Muscle of leg (tissue), 3 donors: ENCODE measurements at regions not wholly inside any gene's neighbourhood (a gene's known extent, or its start where the extent isn't known, plus 50 kb on each side); places are given as distances from the start of the nearest gene placed in this dataset.
A peak's percentile ranks its signal among the peaks of the same experiment; 100 is the strongest.

Source experiments
- DNase-seq: peaks from one replicate; pipeline ENCODE4 v3.0.0; 2013
- H3K27ac ChIP-seq: one replicate; pipeline ENCODE4 v1.5.1; 2013; ENCODE audit warnings: mild to moderate bottlenecking, low read length, control low read depth
- H3K27me3 ChIP-seq: one replicate; pipeline ENCODE4 v1.6.1; 2013; ENCODE audit warnings: low read length; ENCODE audit not compliant: control insufficient read depth, insufficient read depth
- H3K36me3 ChIP-seq: one replicate; pipeline ENCODE4 v1.6.1; 2013; ENCODE audit warnings: low read length; ENCODE audit not compliant: control insufficient read depth, insufficient read depth
- H3K4me1 ChIP-seq: one replicate; pipeline ENCODE4 v1.6.1; 2013; ENCODE audit warnings: low read length; ENCODE audit not compliant: control insufficient read depth, insufficient read depth
- H3K4me3 ChIP-seq: one replicate; pipeline ENCODE4 v1.5.1; 2013; ENCODE audit warnings: low read length, control low read depth
- H3K9me3 ChIP-seq: replicated peaks from 2 replicates; pipeline ENCODE4 v1.6.1; 2013; ENCODE audit warnings: low read depth, low read length; ENCODE audit not compliant: control insufficient read depth
- WGBS: methylation state at CpG from one replicate; pipeline ENCODE4 v1.1.5; 2013; ENCODE audit warnings: missing lambda C conversion rate; ENCODE audit not compliant: insufficient coverage; 5-methylcytosine and 5-hydroxymethylcytosine counted together

DNA sequence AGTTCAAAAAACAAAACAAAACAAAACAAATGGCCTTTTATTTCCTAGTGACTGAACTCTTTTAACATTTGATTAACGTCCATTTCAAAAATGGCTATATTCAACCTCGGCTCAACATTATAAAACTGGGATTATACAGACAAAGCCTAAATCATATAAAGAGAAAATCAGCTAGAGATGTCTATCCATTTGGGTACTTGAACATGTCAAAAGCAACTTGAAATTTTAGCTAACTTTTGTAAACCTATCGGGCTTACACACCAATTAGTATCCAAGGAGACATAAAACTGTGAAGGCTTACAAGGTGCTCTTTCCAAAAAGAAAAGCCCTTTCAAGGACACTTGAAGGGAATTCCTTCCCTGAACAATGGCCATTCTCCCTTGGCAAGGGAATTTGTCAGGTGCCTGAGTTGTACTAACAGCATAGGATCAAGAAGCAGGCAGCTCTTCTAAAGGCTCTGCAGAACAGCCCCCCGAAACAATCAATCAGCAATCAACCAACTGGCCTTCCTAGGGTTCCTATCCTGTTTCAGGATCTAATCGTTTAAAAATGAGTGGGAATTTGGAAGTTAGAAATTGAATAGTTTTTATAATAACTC is 633.7 kb upstream of the HTR2C start:
- H3K36me3 ChIP-seq = no peaks in the 10 kb centered on the region
- peaks cover 3% of the 10 kb centered on the region for H3K9me3 ChIP-seq
- no peak overlapping the region for H3K4me3 ChIP-seq
- H3K4me1 ChIP-seq = no peaks in the 10 kb centered on the region
- no peak overlapping the region for H3K27ac ChIP-seq
- no peaks in the 10 kb centered on the region for H3K27me3 ChIP-seq
- WGBS = 67% methylated on average over 1 of the region's 5 CpGs
- no peak for DNase-seq

DNA sequence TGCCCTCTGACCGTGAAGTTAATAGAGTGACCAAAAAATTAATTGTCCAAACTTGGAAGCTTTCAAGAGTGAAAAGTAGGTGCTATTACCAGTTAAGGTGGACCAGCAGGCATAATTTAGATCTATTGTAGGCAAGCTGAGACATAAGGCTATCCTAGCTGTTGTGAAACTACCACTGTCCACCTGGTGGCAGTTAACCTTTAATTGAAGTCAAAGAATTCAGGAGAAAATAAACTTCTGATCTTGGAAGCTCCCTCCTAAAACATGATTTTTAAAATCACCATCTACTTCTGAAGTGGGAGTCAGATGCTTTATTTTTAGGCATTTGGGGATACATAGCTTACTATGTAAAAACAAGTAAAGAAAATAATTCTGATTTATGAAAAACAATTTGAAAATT is 636.3 kb upstream of the HTR2C start:
- H3K27ac ChIP-seq = no peak overlapping the region
- no peak for DNase-seq
- no peaks in the 10 kb centered on the region for H3K27me3 ChIP-seq

DNA sequence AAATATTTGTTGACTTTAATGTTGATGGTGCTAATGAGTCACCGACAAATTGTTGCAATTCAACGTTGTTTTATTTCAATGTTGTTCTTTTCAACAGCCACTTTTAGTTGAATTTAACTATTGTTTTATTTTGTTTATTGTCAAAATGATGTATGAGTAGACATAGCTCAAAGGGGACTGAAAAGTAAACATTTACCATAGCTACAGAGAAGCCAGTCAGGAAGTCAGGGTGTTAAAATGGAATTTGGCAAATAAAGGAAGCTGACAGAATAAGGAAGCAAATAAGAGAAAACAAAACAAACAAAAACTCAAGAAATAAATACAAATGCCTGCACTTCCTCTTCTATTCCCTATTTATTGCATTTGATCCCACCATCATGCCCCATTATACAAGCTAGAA is 648.4 kb upstream of the HTR2C start:
- no CpG with 5 or more reads among the region's 2 CpGs for WGBS
- no peak for DNase-seq

More for the DNA sequence above, 636.3 kb upstream of the HTR2C start:
- H3K36me3 ChIP-seq = no peaks in the 10 kb centered on the region
- H3K4me3 ChIP-seq = no peak overlapping the region
- H3K4me1 ChIP-seq = no peaks in the 10 kb centered on the region
- H3K9me3 ChIP-seq = peaks cover 3% of the 10 kb centered on the region
- WGBS = no CpG with 5 or more reads among the region's 1 CpG

DNA sequence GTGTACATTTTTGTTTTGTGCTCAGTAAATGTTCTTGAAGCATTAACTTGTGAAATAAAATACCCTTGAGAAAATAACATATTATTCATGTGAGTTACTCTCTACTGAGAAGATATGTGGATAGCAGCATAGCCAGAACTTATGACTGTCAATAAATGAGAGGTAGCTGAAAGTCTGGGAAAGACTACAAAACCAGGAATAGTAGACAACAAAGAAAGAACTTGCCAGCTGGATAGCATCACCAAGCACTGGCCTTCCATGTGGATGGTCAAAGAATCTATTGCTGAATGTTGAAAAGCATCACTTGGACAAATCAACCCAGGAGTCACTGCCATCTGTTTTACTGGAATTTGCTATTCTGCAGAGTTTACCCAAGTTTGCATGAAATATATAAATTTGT is 650.0 kb upstream of the HTR2C start:
- Histone ChIP-seq H3K4me1 (no peaks in the 10 kb centered on the region), H3K4me3 (no peak overlapping the region), H3K36me3 (no peaks in the 10 kb centered on the region), H3K27ac (no peak overlapping the region), H3K9me3 (no peaks in the 10 kb centered on the region), H3K27me3 (peaks cover 5% of the 10 kb centered on the region)
- DNase-seq = peak; percentile 54

More for the DNA sequence above, 648.4 kb upstream of the HTR2C start:
- no peaks in the 10 kb centered on the region for H3K27me3 ChIP-seq
- H3K9me3 ChIP-seq = no peaks in the 10 kb centered on the region
- no peak overlapping the region for H3K27ac ChIP-seq
- no peaks in the 10 kb centered on the region for H3K4me1 ChIP-seq
- no peaks in the 10 kb centered on the region for H3K36me3 ChIP-seq
- H3K4me3 ChIP-seq = no peak overlapping the region

DNA sequence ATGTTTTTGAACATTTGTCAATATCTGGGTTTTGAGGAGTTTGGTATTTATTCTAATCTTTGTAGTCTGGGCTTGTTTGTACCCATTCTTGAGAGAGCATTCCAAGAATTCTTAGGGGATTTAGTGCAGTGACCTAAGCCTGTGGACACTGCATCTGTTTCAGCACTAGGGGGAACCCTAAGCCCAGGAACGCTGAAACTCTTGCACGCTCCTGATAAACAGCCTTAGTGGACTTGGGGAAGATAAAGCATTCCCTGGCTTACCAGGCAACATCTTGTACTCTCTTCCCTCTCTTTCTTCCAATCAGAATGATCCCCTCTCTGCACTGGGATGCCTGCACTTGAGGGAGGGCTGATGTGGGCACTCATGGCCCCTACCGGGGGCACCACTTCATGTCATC is 654.9 kb upstream of the HTR2C start:
- 40% methylated on average over 1 of the region's 3 CpGs for WGBS

DNA sequence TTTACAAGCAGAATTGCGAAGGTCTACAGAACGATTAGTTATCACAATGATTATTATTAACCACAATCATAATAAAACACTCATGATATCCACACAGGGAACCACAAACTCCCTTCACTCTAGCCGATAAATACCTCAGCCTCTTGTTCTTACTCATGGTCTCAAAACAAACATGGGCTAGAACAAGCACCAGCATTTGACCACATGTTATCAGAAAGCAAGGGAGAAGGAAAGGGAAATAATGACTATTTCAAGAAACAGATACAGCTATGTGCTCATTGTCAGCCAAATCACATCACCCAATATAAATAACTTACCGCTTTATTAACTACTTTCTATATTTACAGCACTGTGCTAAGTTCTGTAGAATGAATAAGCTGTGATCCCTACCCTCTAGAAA is 663.2 kb upstream of the HTR2C start:
- peaks cover 4% of the 10 kb centered on the region for H3K9me3 ChIP-seq
- no peak overlapping the region for H3K27ac ChIP-seq
- no peaks in the 10 kb centered on the region for H3K36me3 ChIP-seq
- 100% methylated on average over 2 of the region's 4 CpGs for WGBS
- DNase-seq = no peak
- no peaks in the 10 kb centered on the region for H3K4me1 ChIP-seq
- H3K4me3 ChIP-seq = no peak overlapping the region
- H3K27me3 ChIP-seq = no peaks in the 10 kb centered on the region

More for the DNA sequence above, 654.9 kb upstream of the HTR2C start:
- Histone ChIP-seq H3K9me3 (peaks cover 4% of the 10 kb centered on the region), H3K27me3 (peaks cover 5% of the 10 kb centered on the region), H3K27ac (no peak overlapping the region), H3K4me1 (no peaks in the 10 kb centered on the region), H3K36me3 (no peaks in the 10 kb centered on the region), H3K4me3 (no peak overlapping the region)
- peak; percentile 9 for DNase-seq

DNA sequence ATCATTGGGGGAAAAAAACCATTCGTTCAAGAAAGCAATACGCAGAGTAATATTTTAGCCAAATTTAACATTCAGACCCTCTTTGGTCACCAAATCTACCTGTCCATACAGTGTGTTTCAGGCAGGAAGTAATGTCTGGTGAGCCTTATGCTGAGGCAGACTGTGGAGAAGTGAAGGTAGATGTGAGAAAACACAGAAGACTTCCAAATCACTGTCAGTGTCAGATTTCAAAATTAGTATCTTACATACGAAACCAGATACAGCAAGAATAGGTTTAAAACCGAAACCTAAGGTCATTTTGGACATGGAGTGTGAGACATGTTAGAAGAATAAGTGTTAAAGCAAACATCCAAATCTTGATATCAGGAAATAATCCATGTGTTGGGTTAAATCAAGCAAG is 664.5 kb upstream of the HTR2C start:
- Histone ChIP-seq H3K4me3 (no peak overlapping the region), H3K36me3 (no peaks in the 10 kb centered on the region), H3K9me3 (peaks cover under 1% of the 10 kb centered on the region), H3K27me3 (peaks cover 2% of the 10 kb centered on the region), H3K4me1 (no peaks in the 10 kb centered on the region), H3K27ac (no peak overlapping the region)
- DNase-seq = no peak
- no CpG with 5 or more reads among the region's 4 CpGs for WGBS

DNA sequence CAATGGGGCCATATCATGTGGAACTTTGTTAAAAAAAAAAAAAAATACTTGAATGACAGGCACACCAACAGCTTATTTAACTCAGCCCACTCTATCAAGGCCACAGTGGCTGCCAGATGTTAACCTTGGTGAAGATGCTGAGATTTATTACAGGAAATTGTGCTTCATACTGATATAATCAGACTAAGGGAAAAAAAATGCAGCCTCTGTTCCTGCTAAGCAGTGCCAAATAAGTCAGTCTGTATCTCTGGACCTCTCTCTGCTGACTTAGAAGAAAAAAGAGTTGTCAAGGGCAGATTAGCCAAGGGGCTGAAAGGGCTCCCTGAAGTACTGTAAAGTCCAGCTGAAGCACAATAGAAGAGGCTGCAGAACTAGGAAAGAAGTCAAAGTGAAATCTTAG is 677.7 kb upstream of the HTR2C start:
- Histone ChIP-seq H3K4me1 (no peaks in the 10 kb centered on the region), H3K27ac (no peak overlapping the region), H3K36me3 (no peaks in the 10 kb centered on the region), H3K4me3 (no peak overlapping the region), H3K27me3 (no peaks in the 10 kb centered on the region), H3K9me3 (no peaks in the 10 kb centered on the region)
- peak; percentile 30 for DNase-seq

DNA sequence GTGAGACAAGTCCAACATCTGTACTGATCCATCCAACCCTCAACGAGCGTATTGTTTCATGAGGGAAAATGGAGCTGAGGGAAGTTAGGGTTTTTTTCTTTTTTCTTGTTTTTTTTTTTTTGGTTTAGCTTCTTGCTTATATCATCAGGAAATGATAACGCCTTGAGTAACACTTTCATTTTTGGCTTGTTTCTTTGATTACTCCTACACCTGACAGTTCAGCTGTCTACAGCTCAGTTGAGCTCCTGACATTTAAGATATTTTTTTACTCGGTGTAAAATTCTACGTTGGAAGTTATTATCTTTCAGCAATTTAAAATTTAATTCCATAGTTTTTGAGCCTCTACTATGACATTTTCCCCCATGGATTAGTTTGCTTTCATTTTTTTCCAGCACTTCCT is 691.0 kb upstream of the HTR2C start:
- Histone ChIP-seq H3K9me3 (peaks cover 3% of the 10 kb centered on the region), H3K4me3 (no peak overlapping the region), H3K27me3 (peaks cover 3% of the 10 kb centered on the region), H3K36me3 (no peaks in the 10 kb centered on the region), H3K4me1 (no peaks in the 10 kb centered on the region), H3K27ac (no peak overlapping the region)
- WGBS = no CpG with 5 or more reads among the region's 5 CpGs
- DNase-seq = no peak

DNA sequence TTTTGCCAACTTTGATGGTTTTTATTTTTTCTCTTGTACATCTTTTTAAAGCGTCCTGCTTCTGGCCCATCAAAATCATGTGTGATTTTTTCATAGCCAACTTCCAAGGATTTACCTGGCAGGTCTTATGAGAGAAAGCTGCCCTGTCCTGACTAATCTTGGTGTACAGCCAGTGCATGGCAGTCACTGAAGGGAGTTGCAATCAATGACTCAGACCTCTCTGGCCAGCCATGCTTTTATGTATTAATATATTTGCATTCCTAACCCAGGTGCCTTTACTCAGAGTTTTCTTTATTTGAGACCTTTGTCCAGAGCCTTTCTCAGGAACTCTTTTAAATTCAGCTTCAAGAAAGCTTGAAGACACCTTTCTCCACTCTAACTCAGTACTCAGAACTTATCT is 691.5 kb upstream of the HTR2C start:
- Histone ChIP-seq H3K4me3 (no peak overlapping the region), H3K36me3 (no peaks in the 10 kb centered on the region), H3K4me1 (no peaks in the 10 kb centered on the region), H3K27ac (no peak overlapping the region), H3K27me3 (peaks cover 3% of the 10 kb centered on the region), H3K9me3 (peaks cover 3% of the 10 kb centered on the region)
- no CpG with 5 or more reads among the region's 1 CpG for WGBS
- DNase-seq = no peak

DNA sequence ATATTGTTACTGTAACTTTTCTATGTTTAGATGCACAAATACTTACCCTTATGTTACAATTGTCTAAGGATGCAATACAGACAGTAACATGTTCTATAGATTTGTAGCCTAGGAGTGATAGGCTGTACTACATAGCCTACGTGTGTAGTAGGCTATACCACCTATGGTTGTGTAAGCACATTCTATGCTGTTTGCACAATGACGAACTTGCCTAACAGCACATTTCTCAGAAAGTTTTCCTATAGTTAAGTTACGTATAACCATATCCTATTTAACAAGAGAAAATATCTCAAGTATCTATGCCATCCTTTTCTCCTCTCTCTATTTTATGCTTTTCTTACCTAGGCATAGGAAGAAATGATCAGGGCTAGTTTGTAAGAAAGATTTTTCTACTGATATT is 710.8 kb upstream of the HTR2C start:
- H3K27ac ChIP-seq = no peak overlapping the region
- no peaks in the 10 kb centered on the region for H3K4me1 ChIP-seq
- H3K36me3 ChIP-seq = no peaks in the 10 kb centered on the region
- H3K27me3 ChIP-seq = peaks cover 6% of the 10 kb centered on the region
- no peak overlapping the region for H3K4me3 ChIP-seq
- WGBS = no CpG with 5 or more reads among the region's 3 CpGs
- DNase-seq = no peak
- no peaks in the 10 kb centered on the region for H3K9me3 ChIP-seq
